ENCODE measurements at regions not wholly inside any gene's neighbourhood (a gene's known extent, or its start where the extent isn't known, plus 50 kb on each side); places are given as distances from the start of the nearest gene placed in this dataset.

- intact Hi-C loops (cut with DNase I), result no loop called here
- ATAC-seq (no peak), DNase-seq (no peak)
- Histone ChIP-seq H3K9me3 (no peaks in the 10 kb centered on the region), H3K27ac (no peak overlapping the region), H3K4me3 (no peak overlapping the region), H3K27me3 (no peaks in the 10 kb centered on the region), H3K36me3 (no peaks in the 10 kb centered on the region), H3K4me1 (no peaks in the 10 kb centered on the region)
- TF ChIP-seq CTCF (IDR thresholded peaks at IDR 0.05), result no peak
Measured at GRCh38 chr10:47187592-47187991, 112.4 kb upstream of the GDF10 start.

- Histone ChIP-seq H3K4me1 (no peaks in the 10 kb centered on the region), H3K4me3 (no peak overlapping the region), H3K27ac (no peak overlapping the region), H3K27me3 (no peaks in the 10 kb centered on the region), H3K36me3 (no peaks in the 10 kb centered on the region), H3K9me3 (no peaks in the 10 kb centered on the region)
- ATAC-seq, result no peak
- intact Hi-C loops (cut with DNase I), result no loop called here
- no peak for TF ChIP-seq CTCF (IDR thresholded peaks at IDR 0.05)
- DNase-seq, result no peak
Measured at GRCh38 chr10:47188156-47188555, 111.8 kb upstream of the GDF10 start.

- Histone ChIP-seq H3K9me3 (no peaks in the 10 kb centered on the region), H3K4me1 (no peaks in the 10 kb centered on the region), H3K4me3 (no peak overlapping the region), H3K27me3 (no peaks in the 10 kb centered on the region), H3K36me3 (no peaks in the 10 kb centered on the region), H3K27ac (no peak overlapping the region)
- intact Hi-C loops (cut with DNase I), result no loop called here
- no peak for ATAC-seq
- no peak for DNase-seq
- TF ChIP-seq CTCF (IDR thresholded peaks at IDR 0.05), result no peak
Measured at GRCh38 chr10:47189802-47190201, 110.2 kb upstream of the GDF10 start.

- Histone ChIP-seq H3K27me3 (no peaks in the 10 kb centered on the region), H3K4me3 (no peak overlapping the region), H3K27ac (no peak overlapping the region), H3K9me3 (no peaks in the 10 kb centered on the region), H3K4me1 (no peaks in the 10 kb centered on the region), H3K36me3 (no peaks in the 10 kb centered on the region)
- intact Hi-C loops (cut with DNase I), result no loop called here
- no peak for TF ChIP-seq CTCF (IDR thresholded peaks at IDR 0.05)
- no peak for DNase-seq
- no peak for ATAC-seq
Measured at GRCh38 chr10:47190301-47190700, 109.7 kb upstream of the GDF10 start.

GRCh38 chr10:47190802-47191450 lies 109.1 kb upstream of the GDF10 start:
- no peak for ATAC-seq
- intact Hi-C loops (cut with DNase I), result no loop called here
- Histone ChIP-seq H3K4me1 (no peaks in the 10 kb centered on the region), H3K4me3 (no peak overlapping the region), H3K27me3 (no peaks in the 10 kb centered on the region), H3K9me3 (no peaks in the 10 kb centered on the region), H3K27ac (no peak overlapping the region), H3K36me3 (no peaks in the 10 kb centered on the region)
- DNase-seq, result no peak
- no peak for TF ChIP-seq CTCF (IDR thresholded peaks at IDR 0.05)
